ENCODE measurements at regions not wholly inside any gene's neighbourhood (a gene's known extent, or its start where the extent isn't known, plus 50 kb on each side); places are given as distances from the start of the nearest gene placed in this dataset.

DNA sequence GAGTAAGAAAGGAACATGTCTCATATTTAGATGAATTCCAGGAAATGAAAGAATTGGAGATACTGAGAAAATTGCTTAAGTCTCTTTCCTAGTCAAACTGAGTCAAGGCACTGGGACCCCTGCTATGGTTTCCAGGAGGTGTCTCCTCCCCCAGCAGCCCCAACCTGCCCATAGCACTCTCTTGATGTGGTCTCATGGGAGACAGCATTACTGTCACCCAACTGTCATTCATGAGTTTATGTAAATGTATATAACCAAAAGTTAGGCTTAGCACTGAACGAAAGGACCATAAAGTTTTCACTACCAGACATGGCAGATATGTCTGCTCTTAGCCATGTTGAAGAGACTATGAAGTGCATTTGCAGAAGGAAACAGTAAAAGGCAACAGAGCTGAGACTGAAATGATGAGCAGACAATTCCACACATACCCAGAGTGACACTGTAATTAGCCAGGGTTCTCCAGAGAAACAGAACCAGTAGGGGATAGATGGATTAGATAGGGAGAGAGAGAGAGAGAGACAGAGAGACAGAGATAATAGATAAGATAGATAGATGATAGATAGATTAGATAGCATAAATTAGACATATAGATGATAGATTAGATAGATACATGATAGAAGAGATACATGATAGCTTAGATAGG is 328.1 kb downstream of the BRD1 start:
- DNase-seq, result no peak

DNA sequence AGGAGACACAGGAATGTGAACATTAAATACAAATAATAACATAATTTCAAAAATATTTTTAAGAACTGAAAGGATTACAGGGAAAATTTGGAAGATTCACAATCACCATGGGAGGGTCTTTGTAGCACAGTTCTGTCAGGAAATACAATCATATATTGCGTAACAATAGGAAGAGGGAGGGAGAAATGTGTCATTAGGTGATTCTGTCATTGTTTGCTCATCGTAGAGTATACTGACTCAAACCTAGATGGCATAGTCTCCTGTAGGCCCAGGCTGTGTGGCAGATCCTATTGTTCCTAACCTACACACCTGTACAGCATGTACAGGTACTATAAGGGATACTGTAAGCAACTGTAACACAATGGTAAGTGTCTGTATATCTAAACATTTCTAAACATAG is 330.4 kb downstream of the BRD1 start:
- DNase-seq, result no peak

DNA sequence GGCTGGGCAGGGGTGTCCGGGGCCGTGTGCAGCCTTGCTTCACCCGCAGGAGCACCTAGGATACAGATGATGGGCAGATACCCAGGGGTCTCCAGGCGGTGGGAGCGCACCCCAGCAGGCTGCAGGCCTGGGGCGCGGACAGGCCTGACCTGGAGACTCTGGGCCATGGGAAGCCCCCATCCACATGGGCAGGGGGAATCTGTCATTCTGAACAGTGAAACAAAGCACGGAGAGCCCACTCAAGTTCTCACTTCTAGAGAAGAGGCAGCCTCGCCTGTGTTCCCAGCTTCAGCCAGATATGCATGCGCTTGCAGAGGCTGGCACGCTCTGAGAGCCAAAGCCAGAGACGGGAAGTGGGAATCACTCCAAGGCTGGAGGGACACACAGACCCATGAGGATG is 333.1 kb downstream of the BRD1 start:
- no peak for DNase-seq

DNA sequence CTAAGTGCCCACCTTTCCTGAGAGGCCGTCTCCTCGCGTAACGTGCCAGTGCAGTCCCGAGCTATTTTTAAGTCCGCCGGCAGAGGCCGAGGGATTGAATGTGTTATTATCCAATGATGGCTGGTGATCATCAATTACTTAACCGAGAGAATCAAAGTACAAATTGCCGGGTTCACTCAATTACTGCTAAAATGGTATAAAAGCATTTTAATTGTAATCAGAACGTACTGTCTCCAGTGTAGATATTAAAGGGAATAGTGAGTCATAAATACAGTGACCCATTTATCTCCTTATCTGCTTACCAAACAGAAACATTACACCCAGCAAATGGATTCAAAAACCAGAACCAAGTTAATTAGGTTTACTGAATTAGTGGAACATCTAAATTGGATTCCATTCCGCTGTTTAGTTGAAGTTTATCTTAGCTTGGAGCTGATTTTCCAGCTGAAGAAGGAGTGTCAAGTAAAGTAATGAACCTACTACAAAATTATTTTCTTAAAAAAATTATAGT is 334.9 kb downstream of the BRD1 start:
- no peak for DNase-seq

DNA sequence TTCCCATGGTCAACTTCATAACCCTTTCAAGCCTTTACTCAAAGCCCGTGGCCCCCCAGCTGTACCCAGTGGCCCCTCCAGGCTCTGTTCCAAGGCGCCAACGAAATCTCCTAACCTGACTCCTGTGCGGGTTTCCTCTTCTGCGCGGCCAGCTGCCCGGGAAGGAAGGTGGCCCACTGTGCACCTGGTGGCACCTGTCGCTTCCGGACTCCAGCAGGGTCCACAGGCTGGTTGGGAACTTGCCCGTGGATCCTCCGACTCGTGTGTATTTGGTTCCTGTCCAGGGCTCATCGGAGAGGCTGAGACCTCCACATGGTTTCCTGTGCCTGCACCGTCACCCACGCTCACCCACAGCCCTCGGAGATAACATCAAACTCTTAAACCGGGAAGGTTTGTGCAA is 335.4 kb downstream of the BRD1 start:
- no peak for DNase-seq

DNA sequence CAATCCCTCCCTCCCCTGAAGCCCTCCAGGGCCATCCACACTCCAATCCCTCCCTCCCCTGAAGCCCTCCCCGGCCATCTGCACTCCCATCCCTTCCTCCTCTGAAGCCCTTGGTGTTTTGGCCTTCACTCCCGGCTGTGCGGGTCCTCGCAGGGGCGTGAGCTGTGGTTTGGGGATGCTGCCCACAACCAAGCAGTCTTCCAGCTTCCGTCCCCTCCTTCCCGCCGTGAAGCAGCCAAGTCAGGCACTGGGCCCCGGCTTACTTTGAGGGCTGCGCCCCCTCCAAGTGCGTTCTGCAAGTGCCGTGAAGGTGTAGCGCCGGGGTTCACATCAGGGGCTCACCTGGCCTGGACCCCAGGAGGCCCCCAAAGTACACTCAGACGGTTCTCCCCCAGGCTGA is 335.9 kb downstream of the BRD1 start:
- DNase-seq, result no peak

DNA sequence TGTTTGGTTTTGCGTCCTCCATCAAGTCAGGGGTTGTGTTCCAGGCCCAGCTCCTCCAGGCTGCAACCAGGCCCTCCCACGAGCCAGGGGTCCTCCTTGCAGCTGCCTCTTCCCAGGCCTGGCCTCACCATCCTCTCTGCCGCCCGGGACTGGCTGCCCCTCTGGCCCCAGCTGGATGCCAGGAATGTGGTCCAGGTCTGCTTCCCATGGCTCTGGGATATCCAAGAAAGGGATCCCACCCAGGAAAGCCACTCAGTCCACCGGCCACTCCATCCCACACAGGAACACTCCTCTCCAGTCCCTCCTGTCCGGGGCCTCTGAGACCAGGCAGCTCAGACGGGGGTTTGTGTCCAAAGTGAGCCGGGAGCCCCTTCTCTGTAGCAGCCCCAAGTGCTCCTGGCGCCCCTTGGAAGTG is 336.4 kb downstream of the BRD1 start:
- no peak for DNase-seq

DNA sequence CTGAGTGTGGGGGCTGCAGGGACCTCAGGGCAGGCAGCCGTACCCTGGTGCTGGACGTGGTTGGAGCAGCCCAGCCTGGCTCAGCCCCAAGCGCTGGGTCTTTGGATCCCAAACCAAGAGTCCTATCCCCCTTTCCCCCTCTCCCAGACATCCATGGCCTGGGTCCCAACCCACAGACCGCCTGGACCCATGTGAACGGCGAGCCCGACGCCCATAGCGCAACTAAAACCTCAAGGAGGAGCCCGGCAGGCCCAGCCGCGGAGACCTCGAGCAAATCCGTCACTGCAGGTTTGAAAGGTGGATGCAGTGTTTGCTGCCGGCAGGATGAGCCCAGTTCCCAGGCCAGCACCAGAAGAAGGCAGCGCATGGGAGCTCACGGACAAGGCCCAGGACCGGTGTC is 337.0 kb downstream of the BRD1 start:
- DNase-seq, result no peak

DNA sequence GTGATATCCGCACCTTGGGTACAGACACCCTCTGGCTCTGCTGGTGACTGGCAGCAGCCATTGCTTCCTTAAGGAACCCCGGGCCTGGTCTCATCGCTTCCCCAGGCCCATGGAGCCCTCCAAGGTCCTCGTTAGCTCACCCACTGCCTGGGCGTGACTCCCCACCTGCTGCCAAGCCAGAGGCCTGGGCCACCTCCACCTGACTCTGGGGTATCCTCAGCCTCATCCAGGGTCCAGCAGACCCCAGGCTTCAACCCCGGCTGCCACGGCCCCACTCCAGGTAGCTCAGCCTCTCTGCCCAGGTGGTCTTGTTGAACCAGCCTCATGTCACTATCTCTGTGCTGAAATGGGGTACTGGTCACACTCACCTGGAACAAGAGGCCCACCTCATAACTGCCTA is 337.9 kb downstream of the BRD1 start:
- DNase-seq, result no peak

DNA sequence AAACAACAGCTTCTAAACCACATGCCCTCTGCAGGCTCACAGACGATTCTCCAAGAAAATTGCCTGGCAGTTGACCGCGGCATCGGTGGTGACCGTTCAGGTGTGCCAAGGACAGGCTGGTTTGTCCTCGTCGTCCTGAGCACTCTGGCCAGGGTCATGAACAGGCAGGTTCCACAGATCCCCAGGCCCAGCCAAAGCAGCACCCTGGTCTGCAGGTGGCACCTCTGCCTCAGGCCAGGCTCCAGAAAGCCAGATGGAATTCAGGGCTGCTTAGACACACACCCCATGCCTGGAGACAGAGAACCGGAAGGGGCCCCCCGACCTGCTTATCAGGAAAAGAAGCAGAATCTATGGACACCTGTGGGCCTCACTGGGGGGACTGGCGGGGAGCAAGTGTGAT is 338.7 kb downstream of the BRD1 start:
- no peak for DNase-seq

DNA sequence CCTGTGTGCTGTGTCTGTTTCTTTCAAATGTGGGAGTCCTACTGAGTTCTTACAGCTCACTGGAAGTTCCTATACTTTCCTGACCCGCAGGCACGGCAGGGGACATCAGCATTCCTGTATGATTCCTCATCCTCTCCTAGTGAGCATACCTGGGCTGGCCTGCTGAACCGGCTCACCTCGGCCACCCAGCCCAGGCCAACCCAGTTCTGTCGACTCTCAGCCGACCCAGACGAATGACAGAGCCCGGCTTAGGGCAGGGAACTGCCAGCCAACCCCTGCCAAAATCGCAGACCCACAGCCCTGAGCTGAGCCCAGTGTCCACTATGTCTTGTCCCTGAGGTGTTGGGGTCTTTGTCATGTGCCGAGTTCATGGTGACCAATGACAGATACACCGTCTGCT is 339.7 kb downstream of the BRD1 start:
- no peak for DNase-seq

DNA sequence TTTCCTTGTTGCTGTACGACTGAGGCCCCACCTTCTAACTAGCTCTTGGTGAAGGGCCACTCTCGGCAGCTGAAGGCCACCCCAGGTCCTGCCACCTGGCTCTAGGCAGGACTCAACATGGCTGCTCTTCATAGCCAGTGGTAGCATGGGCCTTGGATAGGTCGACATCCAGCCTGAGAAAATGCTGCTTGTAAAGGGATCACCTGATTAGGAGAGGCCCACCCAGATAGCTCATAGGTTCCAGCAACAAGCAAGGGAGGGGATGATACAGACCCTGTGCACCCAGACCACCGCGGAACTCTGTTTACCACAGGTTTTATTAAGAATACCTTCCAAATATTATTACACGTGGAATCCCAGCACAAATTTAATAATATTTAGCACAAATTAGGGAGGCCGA is 341.4 kb downstream of the BRD1 start:
- no peak for DNase-seq

DNA sequence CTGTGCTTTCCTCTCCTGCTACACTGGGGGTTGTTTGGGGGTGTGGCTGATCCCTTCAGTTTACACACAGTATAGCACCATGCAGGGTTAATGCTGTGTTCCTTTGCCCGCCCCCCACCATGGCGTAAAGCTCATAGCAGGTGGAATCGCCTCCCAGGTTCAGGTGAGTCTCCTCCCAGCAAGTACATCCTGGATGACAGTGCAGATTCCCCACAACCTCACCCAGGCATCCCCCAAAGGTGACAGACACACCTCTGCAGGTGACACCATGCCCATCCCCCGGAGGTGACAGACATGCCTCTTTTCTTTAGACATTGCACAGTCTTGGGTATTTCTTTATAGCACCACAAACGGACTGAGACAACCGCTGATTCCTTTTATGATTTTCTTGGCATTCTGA is 343.7 kb downstream of the BRD1 start:
- no peak for DNase-seq

DNA sequence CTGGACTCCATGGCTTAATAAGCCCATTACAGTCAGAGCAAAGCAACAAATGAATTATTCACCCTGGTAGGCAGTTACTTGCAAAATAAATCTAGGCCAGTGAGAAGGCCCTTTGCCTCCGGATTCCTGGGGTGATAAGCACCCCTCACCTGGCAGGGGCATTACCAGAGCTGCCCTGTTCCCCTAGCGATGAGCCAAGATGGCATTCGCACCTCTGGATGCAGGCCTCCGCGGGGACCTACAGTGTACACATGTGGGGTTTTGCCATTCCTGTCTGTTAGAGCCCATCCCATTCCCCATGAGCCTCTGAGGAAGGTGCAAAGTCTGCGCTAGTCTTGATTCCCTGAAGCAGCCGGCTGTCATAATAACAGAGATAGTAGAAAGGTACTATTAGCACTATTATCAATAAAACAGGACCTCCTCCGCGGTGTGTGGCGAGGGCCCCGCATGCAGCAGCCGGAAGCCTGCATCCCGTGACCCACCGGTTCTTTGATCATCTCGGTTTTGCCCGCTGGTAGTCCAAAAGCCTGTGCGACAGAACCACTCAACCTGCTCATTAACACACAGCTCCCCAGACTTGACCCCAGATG is 344.3 kb downstream of the BRD1 start:
- DNase-seq, result no peak

DNA sequence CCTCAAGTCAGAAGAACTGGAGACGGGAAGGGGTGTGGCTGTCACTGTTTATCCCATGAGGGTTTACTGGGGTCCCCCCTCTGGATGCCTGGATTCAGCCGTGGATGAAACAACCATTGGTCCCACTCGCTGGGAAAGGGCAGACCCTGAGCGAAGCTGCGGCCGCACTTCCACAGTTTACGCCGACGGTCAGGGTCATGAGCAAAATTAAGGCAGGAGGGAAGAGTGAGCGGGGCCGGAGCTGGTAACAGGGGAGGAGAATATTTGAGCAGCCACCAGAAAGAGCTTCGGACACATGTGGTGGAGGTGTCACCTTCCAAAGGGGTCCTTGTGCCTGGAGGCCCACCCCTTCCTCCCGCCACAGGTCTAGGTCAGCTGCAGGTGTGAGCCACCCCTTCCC is 344.9 kb downstream of the BRD1 start:
- DNase-seq, result no peak

DNA sequence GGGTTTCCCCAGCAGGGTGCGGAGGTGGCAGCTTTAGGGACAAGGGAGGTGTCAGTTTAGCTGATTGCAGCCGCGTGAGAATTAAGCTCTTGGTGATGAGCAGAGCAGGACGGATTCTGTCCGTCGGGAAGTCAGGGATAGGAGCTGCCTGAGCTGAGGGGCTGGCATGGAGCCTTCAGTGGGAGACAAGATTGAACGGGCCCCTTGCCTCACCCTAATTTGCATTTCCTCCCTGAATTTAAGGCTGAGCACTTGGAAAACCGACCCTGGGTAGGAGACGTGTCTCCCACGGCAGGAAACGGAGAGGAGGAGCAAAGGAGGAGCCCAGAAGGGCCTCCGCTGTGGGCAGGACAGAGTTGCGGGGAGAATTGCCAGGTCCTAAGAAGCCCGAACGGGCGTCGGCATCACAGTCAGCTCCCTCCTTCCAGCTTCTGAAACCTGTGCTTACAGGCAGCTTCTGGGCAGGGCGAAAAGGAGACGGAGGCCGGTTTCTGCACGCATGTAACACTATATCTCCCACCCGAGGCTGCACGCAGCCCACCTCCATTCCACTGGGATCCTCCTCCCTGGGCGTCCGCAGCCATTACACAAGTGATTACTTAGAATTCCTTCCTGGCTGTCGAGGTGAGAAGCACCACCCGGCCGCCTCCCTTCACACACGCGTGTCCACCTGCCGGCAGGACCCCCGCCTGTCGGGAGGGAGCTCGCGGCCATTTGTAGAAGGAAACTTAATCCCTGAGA is 345.8 kb downstream of the BRD1 start:
- no peak for DNase-seq

DNA sequence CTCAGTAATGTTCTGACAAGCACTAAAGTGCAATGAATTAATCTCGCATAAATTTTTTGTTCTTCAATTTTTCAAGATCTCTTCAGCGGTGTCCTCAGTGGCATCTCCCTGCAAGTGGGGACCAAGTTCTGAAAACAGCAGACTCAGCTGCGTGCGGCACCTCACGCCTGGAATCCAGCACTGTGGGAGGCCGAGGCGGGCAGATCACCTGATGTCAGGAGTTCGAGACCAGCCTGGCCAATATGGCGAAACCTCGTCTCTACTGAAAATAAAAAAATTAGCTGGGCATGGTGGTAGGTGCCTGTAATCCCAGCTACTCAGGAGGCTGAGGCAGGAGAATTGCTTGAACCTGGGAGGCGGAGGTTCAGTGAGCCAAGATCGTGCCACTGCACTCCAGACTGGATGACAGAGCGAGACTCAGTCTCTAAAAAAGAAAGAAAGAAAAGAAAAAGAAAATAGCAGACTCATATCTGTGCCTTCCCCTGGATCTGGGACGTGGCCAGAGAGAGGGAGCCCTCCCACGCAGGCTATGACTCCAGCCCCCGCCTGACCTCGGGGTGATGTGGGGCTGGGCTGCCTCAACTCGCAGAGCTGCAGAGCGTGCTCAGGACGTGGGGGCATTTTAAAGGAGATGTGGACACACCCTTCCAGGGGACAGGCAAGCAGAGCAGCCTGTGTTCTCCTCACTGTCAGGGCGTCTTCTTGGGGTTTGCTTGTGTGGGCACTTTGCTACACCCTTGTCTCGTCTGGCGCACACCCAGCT is 346.6 kb downstream of the BRD1 start:
- no peak for DNase-seq

DNA sequence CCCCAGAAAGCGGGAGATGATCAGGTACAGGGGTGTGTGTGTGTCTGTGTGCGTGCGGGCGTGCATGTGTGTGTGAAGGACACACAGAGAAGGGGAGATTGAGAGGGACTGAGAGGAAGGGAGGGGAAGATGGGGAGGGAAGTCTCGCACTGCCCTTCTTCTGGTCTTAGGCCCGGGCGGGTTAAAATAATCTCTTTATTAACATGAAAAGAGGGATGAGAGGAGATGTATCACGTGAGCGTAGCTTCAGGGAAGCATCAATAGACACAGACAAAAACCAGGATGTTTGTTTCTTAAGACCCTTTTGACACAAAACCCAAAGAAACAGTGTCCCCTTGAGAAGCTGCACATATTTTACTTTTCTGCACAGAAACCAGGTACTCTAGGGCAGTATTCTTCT is 347.3 kb downstream of the BRD1 start:
- DNase-seq, result no peak

DNA sequence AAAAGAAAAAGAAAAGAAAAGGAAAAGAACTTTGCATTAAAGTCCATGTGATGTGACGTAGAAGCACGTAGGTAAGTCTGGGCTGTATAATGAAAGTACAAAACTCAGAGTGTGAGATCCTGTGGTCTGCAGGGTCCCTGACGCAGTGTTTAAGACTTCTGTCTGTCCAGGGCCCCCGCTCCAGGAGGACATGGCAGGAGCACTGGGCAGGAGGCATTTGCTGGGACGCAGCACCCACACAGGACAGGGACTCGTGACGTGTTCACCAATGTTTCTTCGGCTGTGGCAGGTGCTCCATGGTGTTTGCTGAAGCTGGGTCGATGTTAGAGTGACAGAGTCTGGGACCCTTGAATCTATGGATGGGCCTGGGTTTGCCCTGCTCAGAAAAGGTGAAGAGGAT is 348.1 kb downstream of the BRD1 start:
- DNase-seq, result no peak

DNA sequence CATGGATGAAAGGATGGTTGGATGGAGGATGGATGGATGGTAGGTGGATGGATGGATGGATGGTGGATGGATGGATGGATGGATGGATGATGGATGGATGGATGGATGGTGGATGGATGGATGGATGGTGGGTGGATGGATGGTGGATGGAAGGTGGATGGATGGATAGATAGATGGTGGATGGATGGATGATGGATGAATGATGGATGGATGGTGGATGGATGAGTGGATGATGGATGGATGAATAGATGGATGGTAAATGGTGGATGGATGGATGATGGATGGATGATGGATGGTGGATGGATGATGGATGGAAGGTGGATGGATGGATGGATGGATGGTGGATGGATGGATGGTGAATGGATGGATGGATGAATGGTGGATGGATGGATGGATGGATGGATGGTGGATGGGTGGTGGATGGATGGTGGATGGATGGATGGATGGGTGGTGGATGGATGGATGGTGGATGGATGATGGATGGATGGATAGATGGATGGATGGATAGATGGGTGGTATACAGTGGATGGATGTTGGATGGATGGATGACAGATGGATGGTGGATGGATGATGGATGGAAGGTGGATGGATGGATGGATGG is 350.8 kb downstream of the BRD1 start:
- no peak for DNase-seq

DNA sequence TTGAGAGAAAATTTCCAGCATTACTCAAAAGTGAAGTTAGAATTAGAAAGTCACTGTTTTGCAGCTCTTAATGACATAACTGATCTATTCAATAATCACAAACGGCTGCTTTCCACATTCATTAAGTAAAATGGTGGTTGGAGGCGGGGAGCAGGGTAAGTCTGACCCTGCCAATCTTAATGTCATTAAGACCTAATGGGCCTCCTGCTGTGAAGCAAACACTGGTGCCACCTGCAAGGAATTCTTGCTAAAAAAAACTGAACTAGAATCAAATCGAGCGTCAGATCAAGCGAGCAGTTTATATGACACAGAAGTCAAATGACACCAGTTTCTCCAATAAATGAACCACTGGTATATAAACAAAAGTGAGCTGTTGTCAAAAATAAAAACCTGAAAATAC is 351.5 kb downstream of the BRD1 start:
- no peak for DNase-seq

DNA sequence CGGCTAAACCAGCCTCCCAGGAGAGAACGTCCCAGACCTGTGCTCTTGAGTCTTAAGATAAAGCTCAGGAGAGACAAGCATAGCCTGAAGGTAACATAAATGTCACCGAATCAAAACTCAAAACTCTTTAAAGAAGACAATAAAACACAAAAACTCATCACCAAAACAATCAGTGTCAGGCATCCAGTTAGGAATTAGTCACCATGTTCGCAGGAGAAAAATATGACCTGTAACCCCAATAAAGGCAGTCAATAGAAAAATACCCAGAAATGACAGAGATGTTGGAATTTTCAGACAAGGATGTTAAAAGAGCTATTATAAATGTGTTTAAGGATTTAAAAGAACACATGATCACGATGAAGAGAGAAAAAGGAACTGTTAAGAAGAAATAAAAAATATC is 352.4 kb downstream of the BRD1 start:
- DNase-seq, result no peak

DNA sequence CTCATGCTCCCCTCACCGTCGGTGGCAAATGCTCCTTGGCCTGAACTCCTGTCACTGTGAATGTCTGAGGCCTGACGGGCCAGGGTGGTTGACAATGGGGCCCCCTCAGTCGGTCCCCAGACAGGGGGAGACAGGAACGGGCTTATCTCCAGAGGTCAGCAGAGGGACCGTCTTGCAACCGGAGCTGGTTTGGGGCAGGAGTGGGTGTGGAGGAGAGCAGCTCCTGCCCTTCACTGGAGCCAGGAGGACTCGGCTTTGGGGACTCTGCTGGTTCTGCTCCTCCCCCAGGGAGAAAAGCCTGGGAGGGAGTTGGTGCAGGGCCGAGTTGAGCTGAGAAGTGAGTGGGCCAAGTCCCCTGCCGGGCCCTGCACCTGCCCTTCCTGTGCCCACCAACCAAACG is 354.4 kb downstream of the BRD1 start:
- DNase-seq, result no peak
